DMS53 treated with DMSO at 0.1 percent for 48 hours (cell line): ENCODE measurements at regions not wholly inside any gene's neighbourhood (a gene's known extent, or its start where the extent isn't known, plus 50 kb on each side); places are given as distances from the start of the nearest gene placed in this dataset.
"Not testable (repeated sequence)": the region's sequence is repeated elsewhere in the genome, so short reads cannot be mapped to it uniquely, and the experiment has no call there.

Experiments used
- DNase-seq: peaks from one replicate; lab custom pipeline; 2025; ENCODE audit not compliant: unreplicated experiment; lab: John Stamatoyannopoulos, UW

DNA sequence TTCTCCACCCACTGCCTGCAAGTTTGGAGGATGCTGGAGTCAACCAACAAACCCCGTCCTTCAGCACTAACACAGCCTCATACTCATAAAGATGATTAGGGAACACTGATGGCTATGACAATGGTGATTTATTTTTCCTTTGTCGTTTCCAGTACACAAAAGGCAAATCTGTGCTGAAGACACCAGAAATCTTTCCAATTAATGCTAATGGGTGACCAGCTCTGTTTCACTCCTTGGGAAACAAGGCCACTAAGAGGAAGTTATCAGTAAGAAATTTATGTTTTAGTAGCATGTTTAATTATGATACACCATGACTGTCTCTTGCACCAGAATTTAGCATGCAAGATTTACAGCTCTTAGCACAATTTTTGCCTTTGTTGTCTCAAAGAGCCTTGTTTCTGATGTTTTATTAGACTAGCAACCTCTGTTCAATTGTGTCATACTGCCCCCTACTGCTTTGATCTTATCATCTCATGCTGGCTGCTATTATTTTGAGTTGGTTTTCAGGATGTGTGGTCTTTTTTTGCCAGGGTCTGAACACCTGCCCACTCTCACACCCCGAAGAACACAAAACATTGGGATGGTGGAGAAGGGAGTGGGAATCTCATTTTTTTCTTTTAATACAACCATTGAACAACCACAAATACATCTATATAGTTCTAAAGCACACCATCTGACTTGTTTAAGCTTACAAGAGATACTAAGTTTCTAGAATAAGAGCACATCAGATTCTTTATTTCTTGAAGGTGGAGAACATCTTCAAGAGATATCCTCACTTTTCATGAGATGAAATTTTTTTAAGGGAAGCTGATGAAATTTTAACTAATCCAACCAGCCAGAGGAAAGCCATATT is 160.9 kb downstream of the SPTSSA start:
- peak; percentile 44 for DNase-seq

GRCh38 chr14:34300330-34300729 is 161.7 kb downstream of the SPTSSA start:
- DNase-seq, result no peak

- DNase-seq, result no peak
Observed at GRCh38 chr14:34299360-34299759, 162.7 kb downstream of the SPTSSA start.

- DNase-seq, result no peak
Observed at GRCh38 chr14:34297786-34298520, 164.1 kb downstream of the SPTSSA start.

DNA sequence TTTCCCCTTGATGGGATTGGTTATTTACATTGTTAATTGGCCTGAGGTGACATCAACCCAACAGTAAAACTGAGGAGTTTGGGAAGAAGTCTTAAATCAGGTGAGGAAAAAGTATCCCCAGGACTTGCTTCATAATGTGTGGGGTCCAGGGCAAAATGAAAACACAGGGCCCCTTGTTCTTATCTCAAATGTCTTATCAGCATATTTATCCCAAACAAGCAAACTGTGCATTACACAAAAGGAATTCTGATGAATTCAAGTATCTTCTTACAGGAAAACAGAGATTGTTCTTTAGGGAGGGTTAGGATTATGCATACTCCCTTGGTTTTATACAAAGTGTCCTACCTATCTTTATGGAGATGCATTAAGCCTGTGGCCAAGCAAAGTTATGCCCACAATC is 178.4 kb downstream of the SPTSSA start:
- DNase-seq, result no peak

DNA sequence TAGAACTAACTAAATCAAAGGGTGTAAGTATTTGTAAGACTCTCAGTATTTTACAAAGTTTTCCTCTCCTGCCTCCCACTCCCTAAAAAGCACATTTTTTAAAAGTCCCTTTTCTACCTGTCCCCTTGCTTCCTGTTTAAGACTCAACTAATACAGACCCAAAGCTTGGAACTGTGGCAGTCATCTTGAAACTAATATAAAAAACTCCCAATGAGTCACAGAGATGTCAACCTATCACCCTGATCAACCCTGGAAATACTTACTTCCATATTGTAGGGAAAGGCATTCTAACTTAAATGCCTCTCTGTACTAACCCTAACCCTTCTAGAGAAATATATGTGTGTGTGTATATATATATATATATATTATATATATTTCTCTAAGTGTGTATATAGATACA is 184.8 kb downstream of the SPTSSA start:
- no peak for DNase-seq

DNA sequence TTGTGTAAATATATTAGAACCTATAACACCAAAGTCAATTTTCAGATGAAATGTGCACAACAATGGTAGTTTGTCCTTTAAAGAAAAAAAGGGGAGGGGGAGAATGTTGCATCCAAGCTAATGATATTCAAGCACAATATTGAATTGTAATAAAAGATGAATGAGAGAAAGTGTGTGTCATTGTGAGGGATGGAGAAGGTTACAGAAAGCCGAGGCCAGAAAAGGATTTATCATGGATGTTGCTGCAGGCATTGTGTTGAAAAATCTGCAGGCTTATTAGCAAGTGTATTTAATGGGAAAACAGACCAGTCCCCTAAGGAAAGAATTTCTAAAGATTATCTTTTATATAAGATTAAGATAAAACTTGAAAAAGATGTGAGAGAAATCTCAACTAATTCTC is 186.5 kb downstream of the SPTSSA start:
- no peak for DNase-seq

DNA sequence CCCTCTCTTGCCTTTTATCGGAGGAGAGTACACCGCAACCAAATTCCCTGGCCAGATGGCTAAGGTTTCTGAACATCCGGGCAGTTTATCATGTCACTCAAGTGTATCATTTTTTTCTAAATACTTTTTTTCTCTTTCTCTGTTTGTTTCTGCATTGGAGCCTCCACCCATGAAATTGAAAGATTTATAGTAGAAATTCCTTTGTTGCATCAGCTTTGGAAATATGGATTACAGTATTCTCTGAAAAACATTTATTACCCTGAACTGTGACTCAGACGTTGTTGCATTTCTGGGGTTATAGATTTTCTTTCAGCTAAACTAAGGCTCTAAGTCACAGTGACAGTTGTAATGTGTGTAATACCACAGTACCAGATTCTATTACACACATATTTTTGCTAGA is 187.0 kb downstream of the SPTSSA start:
- DNase-seq, result no peak

GRCh38 chr14:34273716-34274115 is 188.3 kb downstream of the SPTSSA start:
- DNase-seq, result not testable (repeated sequence)

DNA sequence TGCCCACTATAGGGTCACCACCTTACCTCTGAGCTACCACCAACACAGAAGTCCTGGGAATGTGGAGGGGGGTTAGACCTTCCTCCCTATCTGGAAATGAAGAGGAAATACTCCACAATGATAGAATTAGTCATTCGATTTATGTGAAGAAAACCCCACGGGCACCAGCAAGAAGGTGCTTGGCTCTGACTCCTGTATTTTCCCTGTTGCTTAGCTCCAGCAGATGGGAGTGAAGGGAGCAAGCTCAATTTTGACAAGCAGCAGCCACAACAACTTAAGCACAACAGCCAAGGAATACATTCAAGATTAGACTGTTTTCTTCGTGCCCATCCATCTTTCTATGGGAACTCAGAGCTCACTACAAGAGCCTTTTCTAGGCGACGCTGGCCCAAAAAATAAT is 191.7 kb downstream of the SPTSSA start:
- DNase-seq, result no peak

GRCh38 chr14:34266344-34266743 is 195.7 kb downstream of the SPTSSA start:
- DNase-seq, result no peak

DNA sequence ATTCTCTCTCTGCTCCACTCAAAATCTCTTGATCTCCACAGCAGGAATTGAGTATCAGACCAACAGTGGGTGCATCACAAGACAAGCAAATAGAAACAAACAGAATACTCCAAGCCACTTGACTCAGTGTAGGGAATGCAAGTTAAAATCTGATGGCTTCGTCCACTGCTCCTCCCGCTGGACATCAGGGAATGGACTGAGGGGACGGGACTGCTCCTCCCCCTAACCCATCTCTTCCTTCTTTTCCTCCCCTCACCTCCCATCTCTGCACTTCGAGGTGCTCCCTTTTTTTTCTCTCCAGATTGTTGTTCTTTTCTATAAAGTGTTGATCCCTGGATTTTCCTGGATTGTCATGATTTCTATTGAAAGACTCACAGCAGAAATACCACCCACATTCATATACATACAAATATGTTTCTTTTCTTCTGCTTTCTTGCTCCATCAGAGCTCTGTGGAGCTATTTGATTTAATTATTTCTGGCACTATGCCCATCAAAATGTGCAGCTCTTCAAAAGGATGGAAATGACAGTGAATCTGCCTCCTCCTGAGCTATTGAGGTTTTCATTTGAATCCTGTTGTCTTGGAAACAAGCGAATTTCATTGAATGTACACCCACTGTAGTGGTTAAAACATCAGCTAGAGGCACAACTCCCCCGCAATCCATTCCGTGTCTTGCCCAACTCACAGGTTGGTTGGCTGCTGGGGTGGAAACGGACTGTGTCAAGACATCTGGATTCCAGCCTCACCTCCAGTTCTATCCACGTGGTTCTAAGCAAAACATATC is 199.7 kb downstream of the SPTSSA start:
- no peak for DNase-seq

GRCh38 chr14:34259996-34260395 is 202.0 kb downstream of the SPTSSA start:
- DNase-seq, result no peak

DNA sequence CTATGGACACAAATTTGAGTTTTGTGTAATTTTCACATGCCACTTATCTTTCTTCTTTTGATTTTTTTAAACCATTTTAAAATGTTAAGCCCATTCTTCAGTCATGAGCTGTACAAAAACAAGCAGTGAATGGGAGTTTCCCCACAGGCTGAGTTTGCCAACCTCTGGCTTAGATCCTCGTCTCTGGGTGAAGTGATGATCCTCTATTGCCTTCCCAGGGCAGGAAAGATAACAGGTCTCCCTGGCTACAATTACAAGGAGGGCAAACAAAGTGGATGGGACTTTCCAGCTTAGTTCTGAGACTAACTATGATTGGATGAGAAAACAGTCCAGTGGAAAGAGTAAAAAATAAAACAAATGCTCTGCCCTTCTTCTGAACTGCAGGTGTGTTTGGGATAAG is 203.7 kb downstream of the SPTSSA start:
- DNase-seq, result no peak

DNA sequence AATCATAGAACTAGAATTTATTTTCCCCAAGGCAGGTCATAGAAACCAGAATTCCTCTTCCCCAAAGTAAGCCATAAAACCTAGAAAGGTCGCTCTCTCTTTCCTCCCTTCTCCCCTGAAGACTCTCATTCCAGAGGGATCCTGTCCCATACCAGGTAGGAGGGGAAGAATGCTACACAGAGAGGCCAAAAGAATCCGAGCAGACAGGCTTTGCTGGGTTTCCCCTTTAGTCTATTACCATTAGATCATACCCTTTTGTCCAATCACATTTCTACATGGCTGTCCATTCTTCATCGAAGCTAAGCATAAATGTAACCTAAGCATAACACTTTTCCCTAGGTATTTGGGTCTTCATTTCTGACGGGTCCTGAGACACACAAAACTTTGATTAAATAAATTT is 204.5 kb downstream of the SPTSSA start:
- no peak for DNase-seq

- no peak for DNase-seq
Observed at GRCh38 chr14:34256223-34256622, 205.8 kb downstream of the SPTSSA start.

GRCh38 chr14:34254571-34254970 is 207.5 kb downstream of the SPTSSA start:
- no peak for DNase-seq

DNA sequence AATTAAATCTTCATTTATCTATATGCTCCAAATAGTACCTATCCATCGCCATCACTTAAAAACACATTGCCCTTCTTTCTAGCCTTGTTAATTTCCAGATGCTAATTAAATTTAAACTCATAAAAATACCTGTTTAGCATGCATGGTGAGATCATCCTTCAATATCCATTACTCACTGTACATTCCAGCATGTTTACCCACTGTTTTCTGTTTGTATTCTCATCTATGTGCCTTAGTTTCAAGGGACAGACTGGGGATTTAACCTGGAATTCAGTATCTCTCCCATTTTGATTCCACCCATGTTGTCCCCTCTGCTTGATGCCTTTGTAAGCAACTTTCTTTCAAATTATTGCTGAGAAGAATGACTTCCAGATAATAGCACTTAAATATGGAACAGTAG is 208.0 kb downstream of the SPTSSA start:
- DNase-seq, result no peak

GRCh38 chr14:34252227-34252626 is 209.8 kb downstream of the SPTSSA start:
- DNase-seq, result no peak

DNA sequence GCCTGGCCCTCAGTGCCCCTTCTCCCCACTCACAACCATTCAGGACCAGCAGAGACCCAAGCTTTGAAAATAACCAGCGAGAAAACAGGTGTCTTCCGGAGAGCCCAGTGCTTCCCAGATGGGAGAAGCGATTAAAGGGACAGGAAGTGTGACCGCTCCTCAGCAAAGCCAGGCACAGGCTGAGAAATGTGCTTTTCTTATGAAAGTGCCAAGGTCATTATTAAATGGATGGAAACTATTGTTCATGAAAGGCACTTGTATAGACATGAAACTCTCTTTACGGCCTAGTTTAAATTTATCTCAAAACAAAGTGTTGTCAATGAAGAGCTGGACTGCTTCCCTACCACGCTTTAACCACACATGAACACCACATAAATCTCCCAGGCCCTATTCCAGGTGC is 210.4 kb downstream of the SPTSSA start:
- DNase-seq, result no peak

- no peak for DNase-seq
Observed at GRCh38 chr14:34250959-34251358, 211.1 kb downstream of the SPTSSA start.

- DNase-seq, result no peak
Observed at GRCh38 chr14:34247605-34248004, 214.4 kb downstream of the SPTSSA start.
